Right atrium auricular region (tissue), 2 donors: ENCODE measurements at regions not wholly inside any gene's neighbourhood (a gene's known extent, or its start where the extent isn't known, plus 50 kb on each side); places are given as distances from the start of the nearest gene placed in this dataset.

Experiments
- DNase-seq: peaks from one replicate; pipeline ENCODE4 v3.0.0-alpha.2; 2019; ENCODE audit warnings: low spot score
- H3K27ac ChIP-seq, 2 donors: fragments of 200-600 bp; sonication (generic); 1 replicate in 1 of 2; 2 replicates in 1 of 2; pipeline ENCODE4 v1.5.1; 2016 to 2019
- H3K27me3 ChIP-seq, 2 donors: fragments of 200-600 bp; sonication (generic); one replicate each; pipeline versions ENCODE4 v1.5.1 to v1.6.0; 2017 to 2019
- H3K36me3 ChIP-seq: fragments of 200-600 bp; sonication (generic); one replicate; pipeline ENCODE4 v1.5.1; 2016
- H3K4me1 ChIP-seq, 2 donors: fragments of 200-600 bp; sonication (generic); one replicate each; pipeline versions ENCODE4 v1.5.1 to v1.6.0; 2017 to 2019
- H3K4me3 ChIP-seq, 2 donors: fragments of 200-600 bp; sonication (generic); 1 replicate in 1 of 2; 2 replicates in 1 of 2; pipeline ENCODE4 v1.5.1; 2017 to 2019; ENCODE audit warnings: mild to moderate bottlenecking in 1 of 2, moderate library complexity in 1 of 2
- H3K9me3 ChIP-seq, 2 donors: fragments of 200-600 bp; sonication (generic); one replicate each; pipeline ENCODE4 v1.5.1; 2019
- TF ChIP-seq, protein P1 (sequence below), 2 donors: fragments of 200-600 bp; sonication (generic); IDR thresholded peaks; one replicate each; pipeline ENCODE4 v1.5.1; 2019; ENCODE audit warnings: antibody characterized with exemption in 2 of 2

DNA sequence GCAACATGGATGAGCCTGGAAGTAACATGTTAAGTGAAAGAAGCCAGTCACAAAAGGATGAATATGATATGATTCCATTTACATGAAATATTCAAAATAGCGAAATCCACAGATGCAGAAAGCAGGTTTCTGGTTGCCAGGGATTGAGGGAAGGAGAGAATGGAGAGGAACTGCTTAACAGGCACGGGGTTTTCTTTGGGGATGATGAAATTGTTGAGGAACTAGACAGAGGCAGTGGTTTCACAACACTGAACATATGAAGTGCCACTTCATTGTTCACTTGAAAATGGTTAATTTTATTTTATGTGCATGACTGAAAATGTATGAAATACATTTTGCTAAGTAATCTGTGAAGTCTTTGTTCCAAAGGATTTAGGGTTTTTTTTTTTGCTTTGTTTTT lies 182.5 kb upstream of the TBL1X start:
- Histone ChIP-seq H3K4me1 (no peaks in the 10 kb centered on the region), H3K27ac (no peak overlapping the region), H3K4me3 (no peak overlapping the region), H3K36me3 (no peaks in the 10 kb centered on the region), H3K9me3 (no peaks in the 10 kb centered on the region), H3K27me3 (no peaks in the 10 kb centered on the region)
- no peak for DNase-seq
- TF ChIP-seq, protein P1, sequence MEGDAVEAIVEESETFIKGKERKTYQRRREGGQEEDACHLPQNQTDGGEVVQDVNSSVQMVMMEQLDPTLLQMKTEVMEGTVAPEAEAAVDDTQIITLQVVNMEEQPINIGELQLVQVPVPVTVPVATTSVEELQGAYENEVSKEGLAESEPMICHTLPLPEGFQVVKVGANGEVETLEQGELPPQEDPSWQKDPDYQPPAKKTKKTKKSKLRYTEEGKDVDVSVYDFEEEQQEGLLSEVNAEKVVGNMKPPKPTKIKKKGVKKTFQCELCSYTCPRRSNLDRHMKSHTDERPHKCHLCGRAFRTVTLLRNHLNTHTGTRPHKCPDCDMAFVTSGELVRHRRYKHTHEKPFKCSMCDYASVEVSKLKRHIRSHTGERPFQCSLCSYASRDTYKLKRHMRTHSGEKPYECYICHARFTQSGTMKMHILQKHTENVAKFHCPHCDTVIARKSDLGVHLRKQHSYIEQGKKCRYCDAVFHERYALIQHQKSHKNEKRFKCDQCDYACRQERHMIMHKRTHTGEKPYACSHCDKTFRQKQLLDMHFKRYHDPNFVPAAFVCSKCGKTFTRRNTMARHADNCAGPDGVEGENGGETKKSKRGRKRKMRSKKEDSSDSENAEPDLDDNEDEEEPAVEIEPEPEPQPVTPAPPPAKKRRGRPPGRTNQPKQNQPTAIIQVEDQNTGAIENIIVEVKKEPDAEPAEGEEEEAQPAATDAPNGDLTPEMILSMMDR (IDR thresholded peaks at IDR 0.05): no peak

DNA sequence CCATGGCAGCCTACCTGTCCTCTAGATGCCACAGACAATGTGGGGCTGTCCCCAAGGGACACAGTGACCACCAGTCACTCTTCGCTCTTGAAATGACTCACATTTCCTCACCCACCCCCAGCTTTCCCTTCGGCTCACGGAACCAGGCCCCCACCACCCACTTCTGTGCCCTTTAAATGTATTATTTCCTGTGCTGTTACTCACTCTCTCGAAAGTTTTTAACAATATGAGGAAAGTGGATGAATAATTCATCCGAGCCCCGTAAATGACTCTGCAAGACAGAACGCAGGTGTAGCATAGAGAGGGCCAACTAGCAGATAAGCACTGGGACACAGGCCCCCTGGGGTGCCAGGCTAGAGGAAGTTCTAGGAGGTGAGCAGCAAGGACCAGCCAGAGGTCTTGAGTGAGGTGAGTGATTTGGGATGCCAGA lies 179.5 kb upstream of the TBL1X start:
- no peak overlapping the region for H3K27ac ChIP-seq
- TF ChIP-seq, protein P1 (IDR thresholded peaks at IDR 0.05): no peak
- no peak for DNase-seq
- no peaks in the 10 kb centered on the region for H3K9me3 ChIP-seq
- H3K4me1 ChIP-seq: no peaks in the 10 kb centered on the region
- no peak overlapping the region for H3K4me3 ChIP-seq
- no peaks in the 10 kb centered on the region for H3K36me3 ChIP-seq
- H3K27me3 ChIP-seq: no peaks in the 10 kb centered on the region

DNA sequence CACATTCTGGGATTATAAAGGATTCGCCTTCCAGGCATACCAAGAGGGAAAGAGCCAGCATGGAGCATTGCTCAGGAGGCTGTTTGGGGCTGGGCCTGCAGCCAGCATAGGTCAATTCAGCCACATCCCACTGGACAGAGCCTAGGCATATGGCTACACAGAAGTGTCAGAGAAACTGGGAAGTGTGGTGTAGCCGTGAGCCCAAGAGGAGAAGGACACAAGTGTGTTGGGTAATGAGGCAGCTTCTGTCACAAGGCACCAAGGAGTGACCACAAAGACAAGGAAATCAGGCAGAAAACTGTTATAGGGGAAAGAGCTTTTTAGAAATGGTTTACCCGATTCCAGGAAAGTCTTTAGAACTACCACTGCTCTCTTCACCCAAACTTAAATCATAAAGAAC lies 178.6 kb upstream of the TBL1X start:
- Histone ChIP-seq H3K4me1 (no peaks in the 10 kb centered on the region), H3K27me3 (no peaks in the 10 kb centered on the region), H3K4me3 (no peak overlapping the region), H3K36me3 (no peaks in the 10 kb centered on the region), H3K9me3 (no peaks in the 10 kb centered on the region), H3K27ac (no peak overlapping the region)
- TF ChIP-seq, protein P1 (IDR thresholded peaks at IDR 0.05): no peak
- DNase-seq: no peak

DNA sequence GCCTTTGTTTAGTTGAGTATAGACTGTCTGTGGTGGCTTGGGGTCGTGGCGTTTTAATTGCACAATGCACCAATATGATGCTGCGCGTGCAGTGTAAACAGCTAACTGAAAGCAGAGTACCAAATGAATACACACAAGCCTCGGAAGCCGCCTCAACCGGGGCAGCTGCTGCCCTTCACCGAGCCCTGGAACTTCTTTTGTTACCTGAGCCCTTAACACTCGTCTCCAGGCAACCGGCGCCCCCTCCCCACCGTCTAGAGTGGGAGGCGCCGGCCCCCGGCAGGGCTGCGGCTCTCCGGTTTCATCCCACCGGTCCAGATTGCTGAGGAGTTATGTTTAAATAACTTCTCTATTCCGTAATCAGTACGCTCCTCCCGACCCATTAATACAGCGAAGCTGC lies 173.2 kb upstream of the TBL1X start:
- TF ChIP-seq, protein P1 (IDR thresholded peaks at IDR 0.05): no peak
- Histone ChIP-seq H3K4me3 (no peak overlapping the region), H3K4me1 (no peaks in the 10 kb centered on the region), H3K27ac (no peak overlapping the region), H3K36me3 (no peaks in the 10 kb centered on the region), H3K9me3 (no peaks in the 10 kb centered on the region), H3K27me3 (no peaks in the 10 kb centered on the region)
- no peak for DNase-seq

DNA sequence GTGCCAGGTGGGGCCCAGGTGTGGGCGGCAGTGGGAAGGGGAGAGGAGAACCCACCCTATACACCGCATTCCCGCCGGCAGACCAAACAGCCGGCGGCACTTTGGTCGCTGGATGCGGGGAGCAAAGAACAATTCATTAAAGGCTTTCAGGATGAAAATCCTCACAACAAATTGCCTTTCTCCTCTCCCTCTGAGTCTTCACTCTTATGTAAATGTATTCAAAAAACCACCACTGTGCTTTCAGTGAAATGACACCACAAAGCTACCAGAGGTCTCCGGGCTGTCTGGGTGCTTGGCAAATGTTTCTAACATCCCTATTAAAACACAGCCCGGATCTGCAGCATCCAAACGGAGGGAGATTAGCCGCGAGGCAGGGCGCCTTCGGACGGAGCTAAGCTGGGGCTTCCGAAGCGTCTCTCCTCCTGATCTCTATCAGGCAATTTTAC lies 171.8 kb upstream of the TBL1X start:
- Histone ChIP-seq H3K27me3 (no peaks in the 10 kb centered on the region), H3K4me3 (no peak overlapping the region)

DNA sequence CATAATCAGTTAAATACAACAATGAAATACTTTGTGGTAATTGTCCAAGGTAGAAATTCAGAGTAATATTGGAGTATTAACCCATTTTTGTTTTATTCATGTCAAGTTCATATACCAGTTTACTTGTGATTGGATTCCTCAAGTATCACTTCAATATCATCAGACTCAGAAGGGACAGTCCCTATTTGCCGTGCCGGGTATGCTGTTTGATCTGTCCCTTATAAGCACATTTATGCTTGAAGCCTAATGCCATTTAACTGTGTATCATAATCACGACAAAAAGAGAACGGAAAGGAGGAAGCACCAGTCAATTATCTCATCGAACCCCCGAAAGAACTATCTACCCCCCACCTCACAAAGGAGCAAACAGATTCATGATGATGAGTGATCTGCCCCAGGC lies 171.0 kb upstream of the TBL1X start:
- Histone ChIP-seq H3K27me3 (no peaks in the 10 kb centered on the region), H3K4me1 (no peaks in the 10 kb centered on the region), H3K36me3 (no peaks in the 10 kb centered on the region), H3K4me3 (no peak overlapping the region), H3K9me3 (no peaks in the 10 kb centered on the region), H3K27ac (no peak overlapping the region)
- no peak for DNase-seq
- TF ChIP-seq, protein P1 (IDR thresholded peaks at IDR 0.05): no peak

More for the DNA sequence above, 171.8 kb upstream of the TBL1X start:
- no peak for DNase-seq
- TF ChIP-seq, protein P1 (IDR thresholded peaks at IDR 0.05): no peak
- Histone ChIP-seq H3K9me3 (no peaks in the 10 kb centered on the region), H3K36me3 (no peaks in the 10 kb centered on the region), H3K4me1 (no peaks in the 10 kb centered on the region), H3K27ac (no peak overlapping the region)
